Type B pancreatic cell (in vitro differentiated cells): ENCODE measurements at regions not wholly inside any gene's neighbourhood (a gene's known extent, or its start where the extent isn't known, plus 50 kb on each side); places are given as distances from the start of the nearest gene placed in this dataset.

Source experiments
- DNase-seq: peaks from one replicate; pipeline ENCODE4 v3.0.0; 2021; ENCODE audit warnings: mixed read lengths; ENCODE audit not compliant: unreplicated experiment; ENCODE audit errors: extremely low spot score
- H3K27ac Mint-ChIP-seq: 2 replicates; pipeline ENCODE4 v1.8.0; 2021; ENCODE audit warnings: mild to moderate bottlenecking, mixed read lengths
- H3K27me3 Mint-ChIP-seq: 2 replicates; pipeline ENCODE4 v1.8.0; 2021; ENCODE audit warnings: mixed read lengths
- H3K36me3 Mint-ChIP-seq: 2 replicates; pipeline ENCODE4 v1.8.0; 2021; ENCODE audit warnings: mixed read lengths
- H3K4me1 Mint-ChIP-seq: one replicate; pipeline ENCODE4 v1.8.0; 2021; ENCODE audit warnings: mixed read lengths; ENCODE audit not compliant: unreplicated experiment
- H3K4me3 Mint-ChIP-seq: 2 replicates; pipeline ENCODE4 v1.8.0; 2021; ENCODE audit warnings: mild to moderate bottlenecking, mixed read lengths
- H3K9me3 Mint-ChIP-seq: 2 replicates; pipeline ENCODE4 v1.8.0; 2021; ENCODE audit warnings: mixed read lengths
- TF ChIP-seq, protein P1 (sequence below): fragments of 200-600 bp; sonication (generic); conservative IDR thresholded peaks from 2 replicates; pipeline ENCODE4 v1.5.0; 2021; ENCODE audit warnings: antibody characterized with exemption, mild to moderate bottlenecking

DNA sequence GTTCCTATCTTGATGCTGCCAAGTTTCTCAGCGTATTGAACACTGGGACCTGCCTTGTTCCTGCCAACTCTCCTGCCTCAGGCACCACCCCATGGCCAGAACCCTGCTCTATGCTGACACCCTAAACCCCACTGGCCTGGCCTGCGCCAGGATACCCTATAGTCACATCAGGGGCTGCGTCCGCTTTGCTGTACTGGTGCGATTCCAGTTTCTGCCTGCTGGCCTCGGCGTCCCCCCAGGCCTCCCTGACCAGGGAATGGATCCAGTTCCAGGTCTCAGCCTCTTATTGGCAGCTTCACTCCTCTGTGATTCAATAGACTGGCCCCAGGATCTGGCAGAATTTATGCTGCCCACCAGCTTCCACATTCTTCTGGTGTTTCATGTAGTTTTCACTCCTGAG is 55.0 kb downstream of the GPR6 start:
- Mint-ChIP-seq H3K4me3 (no peak overlapping the region), H3K4me1 (no peaks in the 10 kb centered on the region), H3K27ac (no peak overlapping the region), H3K9me3 (no peaks in the 10 kb centered on the region), H3K36me3 (no peaks in the 10 kb centered on the region), H3K27me3 (no peaks in the 10 kb centered on the region)
- TF ChIP-seq, protein P1, sequence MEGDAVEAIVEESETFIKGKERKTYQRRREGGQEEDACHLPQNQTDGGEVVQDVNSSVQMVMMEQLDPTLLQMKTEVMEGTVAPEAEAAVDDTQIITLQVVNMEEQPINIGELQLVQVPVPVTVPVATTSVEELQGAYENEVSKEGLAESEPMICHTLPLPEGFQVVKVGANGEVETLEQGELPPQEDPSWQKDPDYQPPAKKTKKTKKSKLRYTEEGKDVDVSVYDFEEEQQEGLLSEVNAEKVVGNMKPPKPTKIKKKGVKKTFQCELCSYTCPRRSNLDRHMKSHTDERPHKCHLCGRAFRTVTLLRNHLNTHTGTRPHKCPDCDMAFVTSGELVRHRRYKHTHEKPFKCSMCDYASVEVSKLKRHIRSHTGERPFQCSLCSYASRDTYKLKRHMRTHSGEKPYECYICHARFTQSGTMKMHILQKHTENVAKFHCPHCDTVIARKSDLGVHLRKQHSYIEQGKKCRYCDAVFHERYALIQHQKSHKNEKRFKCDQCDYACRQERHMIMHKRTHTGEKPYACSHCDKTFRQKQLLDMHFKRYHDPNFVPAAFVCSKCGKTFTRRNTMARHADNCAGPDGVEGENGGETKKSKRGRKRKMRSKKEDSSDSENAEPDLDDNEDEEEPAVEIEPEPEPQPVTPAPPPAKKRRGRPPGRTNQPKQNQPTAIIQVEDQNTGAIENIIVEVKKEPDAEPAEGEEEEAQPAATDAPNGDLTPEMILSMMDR, result no peak
- DNase-seq, result no peak

DNA sequence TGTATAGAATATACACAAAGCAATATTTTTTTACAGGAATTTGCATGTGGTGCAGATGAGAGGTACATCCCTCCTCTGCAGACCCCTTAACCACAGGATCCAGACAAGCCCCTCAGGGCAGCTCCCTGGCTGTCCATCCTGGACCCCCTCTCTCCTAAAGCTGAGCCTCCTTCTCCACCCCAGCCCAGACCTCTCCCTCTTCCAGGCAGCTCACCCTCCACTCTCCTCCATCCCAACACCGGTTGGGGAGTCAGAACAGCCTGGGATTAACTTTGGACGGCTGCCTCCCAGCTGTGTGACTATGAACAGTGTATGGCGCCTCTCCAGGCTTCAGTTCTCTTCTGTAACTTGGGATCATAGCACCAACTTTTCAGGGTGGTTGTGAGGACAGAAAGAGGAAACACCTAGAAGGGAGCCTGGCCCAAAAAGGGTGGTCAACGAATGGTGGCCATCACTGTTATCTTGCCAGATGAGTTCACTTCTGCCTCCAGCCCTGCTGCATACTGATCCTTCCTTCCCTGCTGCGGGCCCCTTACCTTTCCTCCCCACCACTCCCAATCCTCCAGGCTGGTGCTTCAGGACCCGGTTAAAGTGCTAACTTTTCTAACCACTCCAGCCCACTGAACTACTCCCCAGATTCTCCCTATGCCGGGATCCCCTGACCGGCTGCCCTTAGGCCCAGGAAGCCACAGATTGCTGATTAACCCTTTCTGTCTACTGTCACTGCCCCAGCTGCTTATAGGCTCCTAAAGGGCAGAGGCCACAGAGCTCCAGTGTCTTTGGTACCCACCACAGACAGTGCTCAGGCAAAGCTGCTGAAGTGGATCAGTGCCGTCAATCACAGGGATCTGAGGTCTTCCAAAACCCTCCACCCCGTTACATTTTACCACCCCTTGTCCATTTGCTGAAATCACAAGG is 55.9 kb downstream of the GPR6 start:
- no peaks in the 10 kb centered on the region for H3K4me1 Mint-ChIP-seq
- H3K36me3 Mint-ChIP-seq, result no peaks in the 10 kb centered on the region
- no peaks in the 10 kb centered on the region for H3K9me3 Mint-ChIP-seq
- H3K27ac Mint-ChIP-seq, result no peak overlapping the region
- no peaks in the 10 kb centered on the region for H3K27me3 Mint-ChIP-seq
- DNase-seq, result no peak
- no peak overlapping the region for H3K4me3 Mint-ChIP-seq
- TF ChIP-seq, protein P1, result no peak

DNA sequence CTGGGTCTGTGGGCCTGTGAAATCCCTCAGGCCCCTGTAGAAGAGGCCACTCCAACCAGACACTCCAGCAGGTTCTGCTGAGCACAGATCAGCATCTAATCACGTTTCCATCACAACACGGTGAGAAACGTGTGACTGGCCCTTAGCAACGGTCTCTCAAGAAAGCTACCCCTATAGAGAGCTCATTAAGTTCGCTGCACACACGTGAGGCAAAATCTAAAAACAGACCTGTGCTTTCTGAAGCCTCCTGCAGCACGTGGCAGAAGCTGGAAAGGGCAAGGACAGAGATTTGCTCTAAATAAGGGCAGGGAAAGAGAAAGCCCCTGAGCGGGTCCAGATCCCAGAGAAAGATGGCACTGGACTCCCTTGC is 56.5 kb downstream of the GPR6 start:
- Mint-ChIP-seq H3K27ac (no peak overlapping the region), H3K4me1 (peaks cover 5% of the 10 kb centered on the region), H3K4me3 (no peak overlapping the region), H3K27me3 (no peaks in the 10 kb centered on the region), H3K9me3 (no peaks in the 10 kb centered on the region), H3K36me3 (no peaks in the 10 kb centered on the region)
- no peak for DNase-seq
- TF ChIP-seq, protein P1, result no peak

DNA sequence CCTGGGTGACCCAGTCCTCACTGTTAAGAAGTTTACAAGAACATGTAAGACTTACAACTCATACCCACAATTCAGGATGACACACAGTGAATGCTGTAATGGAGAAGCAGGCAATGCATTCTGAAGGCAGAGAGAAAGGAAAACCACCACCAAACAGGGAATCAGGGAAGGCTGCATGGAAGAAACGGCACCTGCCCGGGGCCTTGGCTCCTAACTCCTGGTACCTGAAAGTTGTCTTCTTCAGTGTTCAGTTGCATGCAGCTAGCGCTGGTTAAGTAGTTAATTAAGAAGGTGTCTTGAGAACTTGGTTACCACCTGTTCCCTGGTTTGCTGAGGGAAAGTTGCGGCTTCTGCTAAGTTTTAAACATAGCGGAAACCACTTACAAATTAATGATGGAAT is 57.2 kb downstream of the GPR6 start:
- no peaks in the 10 kb centered on the region for H3K27me3 Mint-ChIP-seq
- peaks cover 11% of the 10 kb centered on the region for H3K4me1 Mint-ChIP-seq
- no peaks in the 10 kb centered on the region for H3K36me3 Mint-ChIP-seq
- no peaks in the 10 kb centered on the region for H3K9me3 Mint-ChIP-seq
- no peak overlapping the region for H3K4me3 Mint-ChIP-seq
- H3K27ac Mint-ChIP-seq, result no peak overlapping the region
- DNase-seq, result no peak
- TF ChIP-seq, protein P1, result no peak

DNA sequence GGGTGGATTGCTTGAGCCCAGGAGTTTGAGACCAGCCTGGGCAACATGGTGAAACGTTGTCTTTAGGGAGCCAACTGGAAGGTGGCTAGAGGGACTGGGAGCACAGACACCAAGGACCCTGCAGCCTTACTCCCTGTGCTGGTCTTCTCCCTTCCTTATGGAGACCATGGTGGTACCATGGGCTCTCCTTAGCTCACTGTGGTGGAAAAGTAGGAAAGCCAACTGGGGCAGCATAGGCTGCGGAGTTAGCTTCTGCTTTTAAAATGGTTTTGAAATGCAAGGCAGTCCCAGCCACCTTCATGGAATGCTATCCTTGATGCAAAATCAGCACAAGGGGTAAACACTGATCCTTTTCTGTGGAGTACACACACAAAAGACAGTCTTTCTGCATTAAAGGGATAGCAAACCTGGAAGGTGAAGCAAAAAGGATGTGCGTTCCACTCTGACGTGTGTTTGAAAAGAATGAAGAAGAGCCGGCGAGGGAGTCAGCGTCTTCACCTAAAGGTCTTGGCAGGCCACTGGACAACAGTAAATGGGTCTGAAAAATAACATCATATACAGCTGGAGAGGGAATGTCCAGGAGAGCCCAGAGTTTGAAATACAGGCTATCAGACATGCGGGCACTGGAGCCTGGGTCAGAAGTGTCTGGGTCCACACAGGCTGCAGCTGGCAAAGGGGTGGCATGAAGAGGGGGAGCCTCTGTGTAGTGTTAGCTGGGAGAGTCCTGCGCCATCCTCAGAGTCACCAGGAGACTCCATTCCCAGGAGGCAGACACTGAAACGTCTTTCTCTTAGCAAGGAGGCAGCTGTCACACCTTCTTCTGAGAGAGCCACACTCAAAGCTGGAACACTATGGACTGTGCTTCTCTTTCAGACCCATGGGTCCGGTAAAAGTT is 58.5 kb downstream of the GPR6 start:
- Mint-ChIP-seq H3K4me3 (no peak overlapping the region), H3K27me3 (no peaks in the 10 kb centered on the region), H3K9me3 (no peaks in the 10 kb centered on the region), H3K36me3 (no peaks in the 10 kb centered on the region), H3K27ac (no peak overlapping the region), H3K4me1 (peaks cover 11% of the 10 kb centered on the region)
- DNase-seq, result no peak
- TF ChIP-seq, protein P1, result no peak
